ENCODE measurements at regions not wholly inside any gene's neighbourhood (a gene's known extent, or its start where the extent isn't known, plus 50 kb on each side); places are given as distances from the start of the nearest gene placed in this dataset.

GRCh38 chr17:14006249-14006942 lies 62.9 kb upstream of the COX10 start:
- H3K4me3 ChIP-seq (ENCODE audit: low read depth, low read length), result no peak overlapping the region
- no peak for TF ChIP-seq CTCF (conservative IDR thresholded peaks at IDR 0.05; ENCODE audit: low read depth, low read length)

GRCh38 chr17:14007951-14008350 lies 61.4 kb upstream of the COX10 start:
- TF ChIP-seq CTCF (conservative IDR thresholded peaks at IDR 0.05; ENCODE audit: low read depth, low read length), result no peak
- no peak for DNase-seq (ENCODE audit: low read depth)
- no peak overlapping the region for H3K4me3 ChIP-seq (ENCODE audit: low read depth, low read length)

More at GRCh38 chr17:14006249-14006942, 62.9 kb upstream of the COX10 start:
- DNase-seq (ENCODE audit: low read depth), result no peak

GRCh38 chr17:14011036-14011692 lies 58.1 kb upstream of the COX10 start:
- DNase-seq (ENCODE audit: low read depth), result no peak
- TF ChIP-seq CTCF (conservative IDR thresholded peaks at IDR 0.05; ENCODE audit: low read depth, low read length), result no peak

GRCh38 chr17:14011740-14012405 lies 57.4 kb upstream of the COX10 start:
- H3K4me3 ChIP-seq (ENCODE audit: low read depth, low read length), result no peak overlapping the region
- TF ChIP-seq CTCF (conservative IDR thresholded peaks at IDR 0.05; ENCODE audit: low read depth, low read length), result no peak
- DNase-seq (ENCODE audit: low read depth), result no peak

More at GRCh38 chr17:14011036-14011692, 58.1 kb upstream of the COX10 start:
- no peak overlapping the region for H3K4me3 ChIP-seq (ENCODE audit: low read depth, low read length)

DNA sequence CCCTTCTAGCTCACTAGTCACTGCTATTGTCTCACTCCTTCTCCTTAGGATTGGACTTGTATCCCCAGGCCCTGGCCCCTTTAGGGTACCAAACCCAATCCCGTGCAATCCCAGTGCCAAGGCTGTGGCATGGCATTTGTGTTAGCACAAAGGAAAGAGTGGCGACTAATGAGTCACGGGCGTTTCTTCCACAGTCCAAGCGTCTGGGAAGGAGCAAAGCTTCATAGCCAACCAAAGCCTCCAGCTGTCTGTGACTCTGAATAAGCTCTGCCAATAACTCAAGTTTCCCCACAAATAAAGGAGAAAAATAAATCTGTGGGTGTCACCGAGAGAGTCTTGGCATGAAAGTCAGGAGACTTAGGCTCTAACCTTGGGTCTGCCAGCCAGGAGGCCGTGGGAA lies 54.6 kb upstream of the COX10 start:
- no peak for TF ChIP-seq CTCF (conservative IDR thresholded peaks at IDR 0.05; ENCODE audit: low read depth, low read length)
- DNase-seq (ENCODE audit: low read depth), result no peak
- no peak overlapping the region for H3K4me3 ChIP-seq (ENCODE audit: low read depth, low read length)

DNA sequence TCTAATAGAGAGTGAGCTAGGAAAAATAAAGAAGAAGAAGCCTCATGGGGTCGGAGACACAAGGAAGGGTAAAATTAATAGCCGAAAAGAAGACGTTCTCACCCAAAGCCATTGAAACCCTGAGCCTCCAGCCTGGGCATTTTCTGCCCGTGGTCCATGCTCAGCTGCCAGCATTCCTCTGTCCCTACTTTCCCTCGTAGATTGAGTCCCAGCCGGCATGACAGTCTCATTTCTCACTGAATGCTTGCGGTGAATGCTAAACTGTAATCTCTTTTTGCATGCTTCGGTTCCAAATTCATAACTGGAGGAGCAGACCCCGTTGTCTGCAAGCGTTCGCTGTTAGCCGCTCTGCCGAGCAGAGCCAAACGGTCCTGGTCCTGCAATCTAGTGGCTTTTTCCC lies 54.0 kb upstream of the COX10 start:
- DNase-seq (ENCODE audit: low read depth), result no peak
- no peak for TF ChIP-seq CTCF (conservative IDR thresholded peaks at IDR 0.05; ENCODE audit: low read depth, low read length)
- no peak overlapping the region for H3K4me3 ChIP-seq (ENCODE audit: low read depth, low read length)

All from choroid plexus epithelial cell (primary cell).